H1 (cell line): ENCODE measurements at regions not wholly inside any gene's neighbourhood (a gene's known extent, or its start where the extent isn't known, plus 50 kb on each side); places are given as distances from the start of the nearest gene placed in this dataset.

Source experiments
- CTCF ChIA-PET: fragments of 300-600 bp; sonication (Branson Sonifier 250); formaldehyde crosslinking; loops from one replicate; lab custom pipeline; 2021; ENCODE audit not compliant: partially characterized antibody; lab: Charles Lee
- POLR2A ChIA-PET: fragments of 300-600 bp; sonication (Branson Sonifier 250); formaldehyde crosslinking; loops from one replicate; lab custom pipeline; 2021; ENCODE audit warnings: inconsistent platforms; ENCODE audit not compliant: partially characterized antibody; lab: Charles Lee
- DNase-seq, 2 experiments: peaks; one replicate each; pipeline versions ENCODE4 v3.0.0 to v3.0.0-alpha.2; 2010 to 2022; ENCODE audit warnings: low spot score in 2 of 2, low read depth in 1 of 2, mixed read lengths in 1 of 2
- FAIRE-seq: peaks from 2 replicates; lab custom pipeline; 2011; peaks lifted over from hg19 to GRCh38; lab: Jason Lieb, UNC
- H2AFZ ChIP-seq: 2 replicates; pipeline ENCODE4 v1.8.1; 2012; ENCODE audit warnings: low read length, inconsistent platforms
- H2AK5ac ChIP-seq: 2 replicates; pipeline ENCODE4 v1.6.1; 2013; ENCODE audit warnings: low read depth, low read length
- H2BK120ac ChIP-seq: replicated peaks from 2 replicates; pipeline ENCODE3; 2013; ENCODE audit warnings: low read depth, low read length, inconsistent platforms
- H2BK12ac ChIP-seq: 2 replicates; pipeline ENCODE4 v1.6.1; 2013; ENCODE audit warnings: low read depth, low read length
- H2BK15ac ChIP-seq: 2 replicates; pipeline ENCODE4 v1.6.1; 2013; ENCODE audit warnings: low read length
- H2BK20ac ChIP-seq: 2 replicates; pipeline ENCODE4 v1.6.1; 2013; ENCODE audit warnings: low read length
- H2BK5ac ChIP-seq: 2 replicates; pipeline ENCODE4 v1.6.1; 2013; ENCODE audit warnings: low read depth, low read length
- H3K14ac ChIP-seq: 2 replicates; pipeline ENCODE4 v1.6.1; 2013; ENCODE audit warnings: inconsistent platforms; ENCODE audit not compliant: insufficient read length
- H3K18ac ChIP-seq: 2 replicates; pipeline ENCODE4 v1.6.1; 2013; ENCODE audit warnings: low read length; ENCODE audit errors: extremely low read depth
- H3K23ac ChIP-seq: 2 replicates; pipeline ENCODE4 v1.6.1; 2013; ENCODE audit warnings: inconsistent platforms; ENCODE audit not compliant: insufficient read length
- H3K23me2 ChIP-seq: 2 replicates; pipeline ENCODE4 v1.6.1; 2013; ENCODE audit warnings: low read depth, low read length
- H3K27ac ChIP-seq: 2 replicates; pipeline ENCODE4 v1.6.1; 2011; ENCODE audit warnings: low read depth, low read length, inconsistent platforms
- H3K27me3 ChIP-seq, 4 experiments: replicated peaks in 1 of 4; 1 replicate in 1 of 4; 2 replicates in 3 of 4; pipeline versions ENCODE4 v1.6.1 to v1.8.1; 2011 to 2013; ENCODE audit warnings: low read length in 3 of 4, mild to moderate bottlenecking in 3 of 4, inconsistent platforms in 2 of 4, mixed read lengths in 2 of 4, moderate library complexity in 1 of 4; ENCODE audit not compliant: control insufficient read depth in 3 of 4, insufficient read depth in 3 of 4; ENCODE audit errors: extremely low read depth in 1 of 4
- H3K36me3 ChIP-seq, 4 experiments: 2 replicates each; pipeline versions ENCODE4 v1.6.1 to v1.8.1; 2011 to 2013; ENCODE audit warnings: mild to moderate bottlenecking in 4 of 4, low read length in 3 of 4, moderate library complexity in 2 of 4, control low read depth in 1 of 4, inconsistent platforms in 1 of 4; ENCODE audit not compliant: insufficient read depth in 4 of 4, control insufficient read depth in 2 of 4
- H3K4ac ChIP-seq: replicated peaks from 2 replicates; pipeline ENCODE3; 2013; ENCODE audit warnings: low read length, low read depth, mixed read lengths, inconsistent platforms; ENCODE audit not compliant: insufficient read length
- H3K4me1 ChIP-seq, 4 experiments: replicated peaks in 1 of 4; 1 replicate in 1 of 4; 2 replicates in 3 of 4; pipeline versions ENCODE4 v1.6.1 to v1.8.1; 2011 to 2013; ENCODE audit warnings: low read length in 3 of 4, inconsistent platforms in 2 of 4, mixed read lengths in 1 of 4; ENCODE audit not compliant: insufficient read depth in 4 of 4, control insufficient read depth in 3 of 4
- H3K4me2 ChIP-seq, 2 experiments: 2 replicates each; pipeline versions ENCODE4 v1.6.1 to v1.8.1; 2011 to 2013; ENCODE audit warnings: low read depth in 2 of 2, low read length in 2 of 2, control low read depth in 1 of 2, inconsistent platforms in 1 of 2, mild to moderate bottlenecking in 1 of 2; ENCODE audit not compliant: insufficient read depth in 1 of 2
- H3K4me3 ChIP-seq, 4 experiments: fragments of 200-600, 300-600 bp in 1 of 4; sonication (generic), shearing (Covaris generic), sonication (Bioruptor Twin) in 1 of 4; 2 replicates each; pipeline versions ENCODE4 v1.5.1 to v1.8.1; 2011 to 2016; ENCODE audit warnings: low read length in 4 of 4, low read depth in 3 of 4, control low read depth in 2 of 4, inconsistent platforms in 2 of 4, mild to moderate bottlenecking in 2 of 4, mixed read lengths in 1 of 4, moderate library complexity in 1 of 4; ENCODE audit not compliant: insufficient read depth in 2 of 4; ENCODE audit errors: extremely low read depth in 1 of 4
- H3K56ac ChIP-seq: replicated peaks from 2 replicates; pipeline ENCODE3; 2013; ENCODE audit warnings: low read depth, mild to moderate bottlenecking, mixed read lengths, low read length, inconsistent platforms; ENCODE audit not compliant: insufficient read length
- H3K79me1 ChIP-seq: 2 replicates; pipeline ENCODE4 v1.6.1; 2013; ENCODE audit warnings: low read depth, low read length, control low read depth
- H3K79me2 ChIP-seq, 2 experiments: 2 replicates each; pipeline versions ENCODE4 v1.6.1 to v1.8.1; 2012 to 2013; ENCODE audit warnings: low read length in 2 of 2, mild to moderate bottlenecking in 2 of 2, inconsistent platforms in 1 of 2; ENCODE audit not compliant: insufficient read depth in 2 of 2, control insufficient read depth in 1 of 2
- H3K9ac ChIP-seq, 4 experiments: replicated peaks in 1 of 4; 1 replicate in 1 of 4; 2 replicates in 3 of 4; pipeline versions ENCODE4 v1.6.1 to v1.8.1; 2011 to 2013; ENCODE audit warnings: low read depth in 3 of 4, low read length in 3 of 4, control low read depth in 2 of 4, mild to moderate bottlenecking in 2 of 4, moderate library complexity in 2 of 4, inconsistent platforms in 1 of 4; ENCODE audit errors: extremely low read depth in 1 of 4
- H3K9me3 ChIP-seq, 2 experiments: 2 replicates each; pipeline versions ENCODE4 v1.6.1 to v1.8.1; 2012 to 2013; ENCODE audit warnings: mild to moderate bottlenecking in 2 of 2, moderate library complexity in 2 of 2, control low read depth in 1 of 2, inconsistent platforms in 1 of 2, low read depth in 1 of 2, low read length in 1 of 2, mixed read lengths in 1 of 2; ENCODE audit not compliant: insufficient read depth in 2 of 2
- H4K20me1 ChIP-seq, 2 experiments: replicated peaks in 1 of 2; 2 replicates each; pipeline versions ENCODE3 to v1.8.1; 2011 to 2013; ENCODE audit warnings: inconsistent platforms in 2 of 2, low read length in 2 of 2, mild to moderate bottlenecking in 1 of 2; ENCODE audit not compliant: insufficient read depth in 2 of 2, control insufficient read depth in 1 of 2
- H4K5ac ChIP-seq: 2 replicates; pipeline ENCODE4 v1.6.1; 2013; ENCODE audit warnings: low read length, low read depth, mixed read lengths, inconsistent platforms; ENCODE audit not compliant: insufficient read length
- H4K8ac ChIP-seq: 2 replicates; pipeline ENCODE4 v1.8.0; 2013; ENCODE audit warnings: mild to moderate bottlenecking, moderate library complexity, low read length, inconsistent platforms; ENCODE audit not compliant: insufficient read depth; ENCODE audit errors: extremely low read depth
- H4K91ac ChIP-seq: replicated peaks from 2 replicates; pipeline ENCODE3; 2013; ENCODE audit warnings: low read length, mixed read lengths, inconsistent platforms; ENCODE audit not compliant: insufficient read length
- HDAC2 ChIP-seq, 2 experiments: fragments of 300-600 bp in 1 of 2; sonication (generic) in 1 of 2; IDR thresholded peaks; 2 replicates each; pipeline ENCODE4 v1.6.1; 2011 to 2012; ENCODE audit warnings: low read depth in 2 of 2, low read length in 2 of 2, mild to moderate bottlenecking in 2 of 2, moderate library complexity in 2 of 2, borderline replicate concordance in 1 of 2, inconsistent platforms in 1 of 2
- KDM1A ChIP-seq: fragments of 200-600, 300-600 bp; sonication (generic); IDR thresholded peaks from 2 replicates; pipeline ENCODE4 v1.7.1; 2016; ENCODE audit warnings: mild to moderate bottlenecking, low read length, borderline replicate concordance
- KDM4A ChIP-seq: IDR thresholded peaks from one replicate; pipeline ENCODE4 v1.7.1; 2012; ENCODE audit warnings: low read depth, mild to moderate bottlenecking, moderate library complexity, low read length, inconsistent platforms; ENCODE audit not compliant: severe bottlenecking
- NANOG ChIP-seq: IDR thresholded peaks from 2 replicates; pipeline ENCODE4 v1.6.1; 2011; ENCODE audit warnings: low read length, low read depth, mild to moderate bottlenecking, inconsistent platforms; ENCODE audit not compliant: insufficient read depth, poor library complexity, severe bottlenecking
- POLR2A ChIP-seq, 2 experiments: IDR thresholded peaks; 1 replicate in 1 of 2; 2 replicates in 1 of 2; pipeline ENCODE4 v1.6.1; 2011; ENCODE audit warnings: low read depth in 2 of 2, low read length in 2 of 2, mild to moderate bottlenecking in 2 of 2; ENCODE audit errors: control extremely low read depth in 1 of 2
- RAD21 ChIP-seq, 2 experiments: IDR thresholded peaks in 1 of 2; conservative IDR thresholded peaks in 1 of 2; 2 replicates each; pipeline ENCODE4 v1.6.1; 2011; ENCODE audit warnings: low read depth in 2 of 2, low read length in 2 of 2, improper control_type of control experiment in 1 of 2, inconsistent platforms in 1 of 2, mild to moderate bottlenecking in 1 of 2, moderate library complexity in 1 of 2
- RFX5 ChIP-seq: IDR thresholded peaks from 2 replicates; pipeline ENCODE4 v1.6.1; 2011; ENCODE audit warnings: low read depth, low read length, improper control_type of control experiment, borderline replicate concordance
- SAP30 ChIP-seq: fragments of 300-600 bp; sonication (generic); IDR thresholded peaks from 2 replicates; pipeline ENCODE4 v1.7.1; 2012; ENCODE audit warnings: low read length, moderate library complexity, mild to moderate bottlenecking, inconsistent platforms; ENCODE audit not compliant: insufficient read depth, insufficient replicate concordance
- SP4 ChIP-seq: IDR thresholded peaks from 2 replicates; pipeline ENCODE4 v1.6.1; 2012; ENCODE audit warnings: low read length, inconsistent platforms
- TAF1 ChIP-seq: IDR thresholded peaks from 2 replicates; pipeline ENCODE4 v1.6.1; 2011; ENCODE audit warnings: mild to moderate bottlenecking, low read depth, low read length
- TCF12 ChIP-seq: IDR thresholded peaks from 2 replicates; pipeline ENCODE4 v1.6.1; 2011; ENCODE audit warnings: low read depth, mild to moderate bottlenecking, low read length
- WGBS, 2 experiments: shearing (Covaris generic) in 1 of 2; methylation state at CpG; one replicate each; pipeline versions ENCODE4 v1.1.6 to v1.1.7; 2013 to 2015; ENCODE audit warnings: low lambda C conversion rate in 2 of 2, mixed read lengths in 2 of 2, inconsistent platforms in 1 of 2, low coverage in 1 of 2, missing lambda C conversion rate in 1 of 2; ENCODE audit not compliant: insufficient replicate concordance in 2 of 2, insufficient coverage in 1 of 2, insufficient read length in 1 of 2; ENCODE audit errors: extremely low coverage in 1 of 2, missing lambda C conversion rate in 1 of 2; 5-methylcytosine and 5-hydroxymethylcytosine counted together
- TF ChIP-seq, protein P1 (sequence below): IDR thresholded peaks from 2 replicates; pipeline ENCODE4 v1.6.1; 2011; ENCODE audit warnings: low read length, improper control_type of control experiment

GRCh38 chr4:23697001-23697528 lies 192.8 kb downstream of the PPARGC1A start:
- Histone ChIP-seq H2BK120ac (no peak overlapping the region), H3K4me3 (no peak overlapping the region), H3K79me2 (no peaks in the 10 kb centered on the region), H3K4ac (no peak overlapping the region), H3K27me3 (no peaks in the 10 kb centered on the region), H3K79me1 (no peaks in the 10 kb centered on the region), H4K91ac (no peak overlapping the region), H3K23me2 (no peaks in the 10 kb centered on the region), H3K9ac (no peak overlapping the region), H4K5ac (no peak overlapping the region), H3K4me2 (no peak overlapping the region), H2BK20ac (no peak overlapping the region), H3K56ac (no peak overlapping the region), H4K8ac (no peak overlapping the region), H2BK12ac (no peak overlapping the region), H3K4me1 (no peaks in the 10 kb centered on the region), H3K36me3 (no peaks in the 10 kb centered on the region), H2AK5ac (no peak overlapping the region), H3K14ac (no peak overlapping the region), H3K23ac (no peak overlapping the region), H4K20me1 (no peaks in the 10 kb centered on the region), H3K18ac (no peak overlapping the region), H2AFZ (0 out of 2 replicates have a peak overlapping the region, but pooled peaks have one; percentile 23), H2BK15ac (no peak overlapping the region), H2BK5ac (no peak overlapping the region), H3K9me3 (no peaks in the 10 kb centered on the region), H3K27ac (no peak overlapping the region)
- CTCF ChIA-PET: interaction anchor here (0.7 kb wide), 1 partner anchor 11 kb away, joined by 3 read pairs; no protein-coding TSS in a partner anchor
- POLR2A ChIA-PET: no interaction called here
- FAIRE-seq: no peak
- 100% methylated on average over 1 of the region's 1 CpG; no CpG with 5 or more reads in 1 of the 2 experiments for WGBS, 2 experiments
- TF ChIP-seq, protein P1, sequence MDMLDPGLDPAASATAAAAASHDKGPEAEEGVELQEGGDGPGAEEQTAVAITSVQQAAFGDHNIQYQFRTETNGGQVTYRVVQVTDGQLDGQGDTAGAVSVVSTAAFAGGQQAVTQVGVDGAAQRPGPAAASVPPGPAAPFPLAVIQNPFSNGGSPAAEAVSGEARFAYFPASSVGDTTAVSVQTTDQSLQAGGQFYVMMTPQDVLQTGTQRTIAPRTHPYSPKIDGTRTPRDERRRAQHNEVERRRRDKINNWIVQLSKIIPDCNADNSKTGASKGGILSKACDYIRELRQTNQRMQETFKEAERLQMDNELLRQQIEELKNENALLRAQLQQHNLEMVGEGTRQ: no peak
- no peak for TF ChIP-seq HDAC2 (IDR thresholded peaks at IDR 0.05; ENCODE audit: borderline replicate concordance in 1 of 2, low read depth in 2 of 2, low read length in 2 of 2)
- TF ChIP-seq NANOG: no peak
- no peak for TF ChIP-seq SAP30
- TF ChIP-seq KDM1A: no peak
- no peak for TF ChIP-seq SP4
- no peak for TF ChIP-seq TAF1
- TF ChIP-seq POLR2A (IDR thresholded peaks at IDR 0.05; ENCODE audit: control extremely low read depth in 1 of 2, low read depth in 2 of 2, low read length in 2 of 2): no peak
- no peak for TF ChIP-seq RFX5
- TF ChIP-seq RAD21 (IDR thresholded peaks at IDR 0.05 in 1 of 2, conservative IDR thresholded peaks at IDR 0.05 in 1 of 2; ENCODE audit: low read depth in 2 of 2, low read length in 2 of 2): no peak
- TF ChIP-seq TCF12: no peak
- TF ChIP-seq KDM4A: no peak
- no peak for DNase-seq
